ENCODE measurements at regions not wholly inside any gene's neighbourhood (a gene's known extent, or its start where the extent isn't known, plus 50 kb on each side); places are given as distances from the start of the nearest gene placed in this dataset.

GRCh38 chr12:114194066-114194465 lies 211.9 kb downstream of the TBX5 start:
- TF ChIP-seq CTCF (conservative IDR thresholded peaks at IDR 0.05; ENCODE audit: low read length) (no peak), EZH2phosphoT487 (IDR thresholded peaks at IDR 0.05; ENCODE audit: borderline replicate concordance, low read depth, low read length) (no peak)

All from OCI-LY7 (cell line).